SK-N-SH treated with all-trans-retinoic acid at 6 μM for 48 hours (cell line): ENCODE measurements at regions not wholly inside any gene's neighbourhood (a gene's known extent, or its start where the extent isn't known, plus 50 kb on each side); places are given as distances from the start of the nearest gene placed in this dataset.

Experiments
- ATAC-seq: fragments of 200-7000 bp; cut with Tn5 transposase; 3 replicates; pipeline ENCODE4 v1.9.1; 2020; ENCODE audit warnings: mild to moderate bottlenecking, moderate library complexity
- ARNTL ChIP-seq: fragments of 450-650 bp; formaldehyde crosslinking; IDR thresholded peaks from 2 replicates; pipeline ENCODE4 v1.5.0; 2020; ENCODE audit warnings: low read depth, mild to moderate bottlenecking, moderate library complexity, borderline replicate concordance
- BACH2 ChIP-seq: fragments of 250-450 bp; sonication (Bioruptor Pico); IDR thresholded peaks from 2 replicates; pipeline ENCODE4 v1.9.0; 2021; ENCODE audit warnings: mild to moderate bottlenecking, borderline replicate concordance
- CREB5 ChIP-seq: fragments of 250-450 bp; sonication (Bioruptor Pico); IDR thresholded peaks from 2 replicates; pipeline ENCODE4 v1.5.1; 2020; ENCODE audit warnings: low read depth, mild to moderate bottlenecking, moderate library complexity
- CSDC2 ChIP-seq: fragments of 250-450 bp; sonication (Bioruptor Pico); IDR thresholded peaks from 2 replicates; pipeline ENCODE4 v1.5.0; 2020; ENCODE audit warnings: mild to moderate bottlenecking, moderate library complexity
- CSRNP3 ChIP-seq: fragments of 250-450 bp; sonication (Bioruptor Pico); IDR thresholded peaks from 2 replicates; pipeline ENCODE4 v1.5.1; 2021; ENCODE audit warnings: mild to moderate bottlenecking, moderate library complexity
- OSR1 ChIP-seq: fragments of 250-450 bp; sonication (Bioruptor Pico); IDR thresholded peaks from 2 replicates; pipeline ENCODE4 v1.8.0; 2022; ENCODE audit warnings: moderate library complexity, mild to moderate bottlenecking, inconsistent platforms
- PATZ1 ChIP-seq: fragments of 250-450 bp; sonication (Bioruptor Pico); IDR thresholded peaks from 2 replicates; pipeline ENCODE4 v1.8.0; 2020; ENCODE audit warnings: mild to moderate bottlenecking, moderate library complexity, borderline replicate concordance
- POU6F1 ChIP-seq: fragments of 250-450 bp; sonication (Bioruptor Pico); IDR thresholded peaks from 2 replicates; pipeline ENCODE4 v1.8.0; 2021; ENCODE audit warnings: low read depth, mild to moderate bottlenecking, moderate library complexity, borderline replicate concordance
- PPARA ChIP-seq: fragments of 250-450 bp; sonication (Bioruptor Pico); IDR thresholded peaks from 2 replicates; pipeline ENCODE4 v1.5.0; 2020; ENCODE audit warnings: mild to moderate bottlenecking, borderline replicate concordance
- RARB ChIP-seq: fragments of 250-450 bp; sonication (Bioruptor Pico); IDR thresholded peaks from 2 replicates; pipeline ENCODE4 v1.8.0; 2021; ENCODE audit warnings: mild to moderate bottlenecking, moderate library complexity
- SNAI2 ChIP-seq: fragments of 250-450 bp; sonication (Bioruptor Pico); IDR thresholded peaks from 2 replicates; pipeline ENCODE4 v1.5.0; 2020; ENCODE audit warnings: mild to moderate bottlenecking, moderate library complexity
- TCF4 ChIP-seq: fragments of 250-450 bp; sonication (Bioruptor Pico); IDR thresholded peaks from 2 replicates; pipeline ENCODE4 v1.8.0; 2021; ENCODE audit warnings: mild to moderate bottlenecking, moderate library complexity, borderline replicate concordance
- TSHZ2 ChIP-seq: fragments of 250-450 bp; sonication (Bioruptor Pico); IDR thresholded peaks from 2 replicates; pipeline ENCODE4 v1.5.0; 2020; ENCODE audit warnings: mild to moderate bottlenecking, moderate library complexity
- ZC3H10 ChIP-seq: fragments of 250-450 bp; sonication (Bioruptor Pico); IDR thresholded peaks from 2 replicates; pipeline ENCODE4 v1.5.1; 2021; ENCODE audit warnings: mild to moderate bottlenecking, moderate library complexity
- ZFP3 ChIP-seq: fragments of 250-450 bp; sonication (Bioruptor Pico); IDR thresholded peaks from 2 replicates; pipeline ENCODE4 v1.5.0; 2020; ENCODE audit warnings: mild to moderate bottlenecking, moderate library complexity
- ZFP30 ChIP-seq: fragments of 450-650 bp; formaldehyde crosslinking; IDR thresholded peaks from 2 replicates; pipeline ENCODE4 v1.5.0; 2022; ENCODE audit warnings: mild to moderate bottlenecking, moderate library complexity
- ZNF565 ChIP-seq: fragments of 450-650 bp; formaldehyde crosslinking; conservative IDR thresholded peaks from 2 replicates; pipeline ENCODE4 v1.5.0; 2020; ENCODE audit warnings: low read depth, mild to moderate bottlenecking, moderate library complexity
- ZNF70 ChIP-seq: fragments of 450-650 bp; formaldehyde crosslinking; IDR thresholded peaks from 2 replicates; pipeline ENCODE4 v1.5.0; 2020; ENCODE audit warnings: mild to moderate bottlenecking, moderate library complexity

DNA sequence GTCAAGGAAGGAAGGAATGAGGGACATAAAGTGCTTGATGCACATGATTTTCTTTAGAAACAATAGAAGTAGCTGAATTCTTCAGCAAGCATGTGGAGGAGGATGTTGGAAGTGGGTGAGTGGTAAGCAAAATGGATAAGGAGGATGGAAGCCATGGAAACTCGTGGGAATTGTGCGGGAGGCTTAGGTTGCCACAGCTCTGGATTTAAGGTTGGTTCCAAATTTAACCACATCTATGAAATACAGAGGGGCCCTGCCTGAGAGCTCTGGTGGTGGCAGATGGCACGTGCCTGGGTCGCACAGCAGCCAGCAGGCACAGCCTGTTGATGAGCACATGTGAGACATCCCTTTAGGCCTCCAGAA is 284.7 kb downstream of the SMARCA2 start:
- TF ChIP-seq CSRNP3 (CRISPR knock-in tag) (no peak), TSHZ2 (CRISPR knock-in tag) (no peak), RARB (CRISPR knock-in tag) (no peak), PATZ1 (CRISPR knock-in tag) (no peak), SNAI2 (CRISPR knock-in tag) (no peak), CREB5 (CRISPR knock-in tag) (no peak), ZFP3 (CRISPR knock-in tag) (no peak), CSDC2 (CRISPR knock-in tag) (no peak), ZFP30 (CRISPR knock-in tag) (no peak), PPARA (CRISPR knock-in tag) (no peak), ZNF70 (no peak), ARNTL (CRISPR knock-in tag) (no peak)
- TF ChIP-seq, all 23 proteins: peak for 0

GRCh38 chr9:2300325-2300724 is 285.2 kb downstream of the SMARCA2 start:
- ATAC-seq, result no peak
- no peak for TF ChIP-seq BACH2 (CRISPR knock-in tag)
- TF ChIP-seq ZFP3 (CRISPR knock-in tag), result no peak
- no peak for TF ChIP-seq CSDC2 (CRISPR knock-in tag)
- no peak for TF ChIP-seq OSR1
- TF ChIP-seq PATZ1 (CRISPR knock-in tag), result no peak
- no peak for TF ChIP-seq ZNF70
- no peak for TF ChIP-seq PPARA (CRISPR knock-in tag)
- TF ChIP-seq SNAI2 (CRISPR knock-in tag), result no peak
- no peak for TF ChIP-seq ZFP30 (CRISPR knock-in tag)
- no peak for TF ChIP-seq RARB (CRISPR knock-in tag)
- no peak for TF ChIP-seq POU6F1 (CRISPR knock-in tag)
- TF ChIP-seq ZC3H10 (CRISPR knock-in tag), result no peak
- TF ChIP-seq CREB5 (CRISPR knock-in tag), result no peak

More for the DNA sequence above, 284.7 kb downstream of the SMARCA2 start:
- no peak for ATAC-seq

DNA sequence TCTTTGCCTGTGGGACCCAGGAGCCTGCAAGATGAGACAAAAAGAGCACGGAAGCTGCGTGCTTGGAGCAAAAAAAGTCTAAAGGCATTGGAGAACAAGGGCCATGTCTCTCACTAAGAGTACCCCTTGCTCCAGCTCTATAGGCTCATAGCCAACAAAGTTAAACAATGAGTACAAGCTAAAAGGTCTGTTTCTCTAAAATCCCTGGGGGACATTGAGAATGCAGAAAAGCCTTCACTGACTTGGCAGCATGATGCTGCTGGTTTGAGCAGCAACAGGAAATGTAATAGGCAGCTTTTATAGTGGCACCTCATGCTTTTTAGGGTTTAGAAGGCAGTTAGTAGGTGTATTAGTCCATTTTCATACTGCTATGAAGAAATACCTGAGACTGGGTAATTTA is 287.5 kb downstream of the SMARCA2 start:
- ATAC-seq, result no peak
- TF ChIP-seq ZNF565 (no peak), PATZ1 (CRISPR knock-in tag) (no peak), OSR1 (no peak), TCF4 (no peak), CSRNP3 (CRISPR knock-in tag) (no peak), ZNF70 (no peak)
